ENCODE measurements at regions not wholly inside any gene's neighbourhood (a gene's known extent, or its start where the extent isn't known, plus 50 kb on each side); places are given as distances from the start of the nearest gene placed in this dataset.
"Not testable (repeated sequence)": the region's sequence is repeated elsewhere in the genome, so short reads cannot be mapped to it uniquely, and the experiment has no call there.

DNA sequence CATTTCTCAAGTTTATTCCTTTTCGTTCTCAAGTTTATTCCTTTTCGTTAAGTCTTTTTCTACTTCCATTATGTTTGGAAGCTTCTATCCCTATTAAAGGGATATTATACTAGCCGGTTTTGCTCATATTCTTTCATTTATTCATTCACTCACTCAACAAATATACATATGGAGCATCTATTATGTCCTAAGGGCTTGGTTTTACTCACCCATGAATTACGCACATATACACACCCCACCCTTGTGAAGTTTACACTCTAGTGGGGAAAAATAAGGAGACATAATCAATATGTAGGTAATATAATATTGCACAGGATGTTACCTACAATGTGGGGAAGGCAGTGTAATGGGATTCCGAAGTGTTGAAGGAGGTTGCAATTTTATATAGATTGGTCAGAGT, 90.5 kb downstream of the ACTL7B start:
- no peak for DNase-seq (ENCODE audit: low read depth)

DNA sequence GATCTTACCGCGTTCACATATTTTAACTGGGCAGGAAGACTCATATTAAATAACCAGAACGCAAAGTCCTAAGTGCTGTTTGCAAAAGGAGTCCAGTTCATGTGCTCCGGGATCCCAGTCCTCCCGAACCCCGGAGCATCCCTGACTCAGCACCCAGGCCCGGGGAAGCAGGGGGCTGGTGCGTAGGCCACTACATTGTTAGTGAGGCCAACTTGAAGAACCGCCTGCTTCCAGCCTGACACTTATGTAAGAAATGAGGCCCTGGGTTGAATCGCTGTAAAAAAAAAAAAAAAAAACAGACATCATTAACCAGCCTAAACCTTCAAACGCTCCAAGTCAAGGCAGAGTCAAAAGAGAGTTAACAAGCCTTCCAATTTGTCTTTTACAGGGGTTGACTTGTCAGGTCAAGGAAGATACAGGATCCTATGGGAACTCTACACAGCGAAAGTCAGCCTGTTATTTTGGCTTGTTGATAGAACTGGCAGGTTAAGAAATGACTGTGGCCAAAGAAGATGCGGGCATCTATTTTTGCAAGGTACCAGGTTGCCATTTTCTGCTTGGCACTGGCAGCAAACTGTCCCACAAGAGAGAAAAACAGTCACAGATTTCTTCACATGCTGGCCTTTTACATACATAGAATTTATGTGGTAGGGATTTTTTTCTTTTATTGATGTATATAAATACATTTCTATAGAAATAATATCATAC, 93.3 kb downstream of the ACTL7B start:
- no peak for DNase-seq (ENCODE audit: low read depth)

DNA sequence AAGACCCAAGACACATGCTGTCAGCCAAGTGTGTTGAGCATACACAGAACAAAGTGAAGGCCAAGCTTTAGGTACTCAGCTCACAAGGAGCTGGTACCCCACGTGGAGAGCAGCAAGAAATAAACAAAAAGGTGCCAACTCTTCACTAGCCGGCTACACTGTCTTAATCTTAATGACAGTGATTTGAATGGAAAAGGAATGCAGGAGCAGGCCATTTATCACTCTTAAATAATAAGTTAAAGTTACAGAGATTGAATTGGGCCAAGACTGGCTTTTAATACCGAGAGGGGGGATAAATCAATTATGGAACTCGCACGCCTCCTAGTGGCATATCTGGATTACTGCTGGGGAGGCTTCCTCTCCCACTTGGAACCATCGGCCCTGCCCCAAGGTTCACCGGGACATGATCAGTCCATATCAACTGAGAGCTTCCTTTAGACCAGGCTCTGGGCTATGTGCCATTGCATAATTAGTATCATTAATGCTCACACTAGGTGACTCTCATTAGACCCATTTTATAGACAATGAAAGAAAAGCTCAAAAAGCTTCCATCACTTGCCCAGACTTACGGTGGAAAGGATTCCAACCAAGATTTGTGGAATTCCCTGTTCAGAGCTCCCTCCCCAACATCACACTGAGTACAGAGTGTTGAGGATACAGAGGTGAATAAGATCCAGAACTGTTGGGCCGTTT, 94.0 kb downstream of the ACTL7B start:
- peak; percentile 6 for DNase-seq (ENCODE audit: low read depth)

DNA sequence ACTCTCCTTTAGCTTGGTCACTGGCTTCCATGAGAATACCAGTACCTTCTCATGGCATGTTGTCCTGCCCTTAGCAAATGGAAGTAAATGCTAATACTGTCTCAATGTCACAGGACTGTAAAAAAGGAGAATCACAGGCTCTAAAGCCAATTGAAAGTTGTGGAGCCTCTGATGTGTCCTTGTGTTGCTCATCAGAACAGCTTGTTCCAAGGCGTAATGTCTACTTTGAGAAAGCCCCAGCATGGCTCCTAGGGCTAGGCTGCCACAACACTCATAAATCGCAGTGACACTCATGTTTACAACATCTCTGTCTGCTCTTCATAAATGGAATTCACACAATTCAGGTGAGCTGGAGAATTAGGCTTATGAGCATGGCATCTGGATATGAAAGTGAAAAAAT, 94.9 kb downstream of the ACTL7B start:
- DNase-seq (ENCODE audit: low read depth) = no peak

DNA sequence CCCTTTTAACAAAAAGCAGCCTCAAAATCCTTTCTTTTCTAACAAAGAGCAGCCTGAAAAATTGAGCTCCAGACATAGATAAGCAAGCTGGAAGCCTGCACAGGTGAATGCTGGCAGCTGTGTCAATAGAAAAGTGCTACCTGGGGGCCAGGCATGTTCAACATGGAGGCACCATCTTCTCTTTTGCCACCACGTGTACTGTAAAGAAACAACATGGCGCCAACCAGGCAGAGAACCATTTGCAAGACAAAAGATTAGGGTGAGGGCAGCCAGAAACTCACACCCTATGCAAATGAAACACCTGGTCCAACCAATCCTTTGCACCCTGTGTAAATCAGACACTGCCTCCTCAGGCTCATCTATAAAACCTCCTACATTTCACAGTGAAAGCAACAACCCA, 96.0 kb downstream of the ACTL7B start:
- no peak for DNase-seq (ENCODE audit: low read depth)

DNA sequence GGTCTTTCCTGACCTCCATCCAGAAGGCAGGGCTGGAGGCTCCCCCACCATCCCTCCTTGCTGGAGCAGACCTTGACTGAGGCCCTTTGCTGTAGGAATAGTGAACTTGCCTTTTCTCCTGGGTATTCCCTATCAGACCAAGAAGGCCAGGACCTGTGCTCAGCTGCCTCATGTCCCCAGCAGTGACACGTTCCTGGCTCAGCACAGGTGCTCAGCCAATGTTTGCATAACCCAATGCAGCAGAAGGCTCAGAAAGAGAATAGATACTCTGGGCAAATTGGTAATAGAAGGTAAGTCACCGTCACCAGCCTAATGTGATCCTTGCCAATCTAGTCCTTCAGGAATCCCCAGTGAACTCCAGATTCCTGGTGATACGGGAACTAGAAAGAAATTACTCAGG, 96.4 kb downstream of the ACTL7B start:
- no peak for DNase-seq (ENCODE audit: low read depth)

DNA sequence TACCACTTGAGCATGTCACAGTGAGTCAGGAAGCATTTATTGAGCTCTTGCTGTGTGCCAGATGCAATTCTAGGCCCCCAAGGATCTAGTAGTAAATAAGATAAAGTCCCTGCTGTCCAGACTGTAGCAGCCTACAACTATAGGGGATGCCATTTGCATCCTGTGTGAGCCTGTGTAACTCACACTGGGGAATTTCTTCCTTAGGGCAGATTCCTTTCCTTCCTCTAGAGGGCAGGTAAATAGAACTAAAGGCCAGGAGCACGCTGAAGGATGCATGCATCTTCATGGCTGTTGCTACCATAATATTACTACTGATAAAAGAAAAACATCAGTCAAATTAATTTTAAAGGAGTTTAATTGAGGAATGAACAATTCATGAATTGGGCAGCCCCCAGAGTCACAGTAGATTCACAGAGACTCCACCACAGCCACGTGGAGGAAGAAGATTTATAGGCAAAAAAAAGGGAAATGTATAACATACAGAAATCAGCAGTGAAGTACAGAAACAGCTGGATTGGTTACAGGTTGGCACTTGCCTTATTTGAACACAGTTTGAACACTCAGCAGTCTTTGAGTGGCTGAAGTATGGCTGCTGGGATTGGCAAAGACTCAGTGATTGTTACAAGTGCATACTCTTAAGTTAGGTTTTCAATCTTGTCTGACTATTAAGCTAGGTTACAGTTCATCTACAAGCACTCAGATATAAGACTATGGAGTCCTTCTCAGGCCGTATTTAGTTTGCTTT, 98.9 kb downstream of the ACTL7B start:
- no peak for DNase-seq (ENCODE audit: low read depth)

DNA sequence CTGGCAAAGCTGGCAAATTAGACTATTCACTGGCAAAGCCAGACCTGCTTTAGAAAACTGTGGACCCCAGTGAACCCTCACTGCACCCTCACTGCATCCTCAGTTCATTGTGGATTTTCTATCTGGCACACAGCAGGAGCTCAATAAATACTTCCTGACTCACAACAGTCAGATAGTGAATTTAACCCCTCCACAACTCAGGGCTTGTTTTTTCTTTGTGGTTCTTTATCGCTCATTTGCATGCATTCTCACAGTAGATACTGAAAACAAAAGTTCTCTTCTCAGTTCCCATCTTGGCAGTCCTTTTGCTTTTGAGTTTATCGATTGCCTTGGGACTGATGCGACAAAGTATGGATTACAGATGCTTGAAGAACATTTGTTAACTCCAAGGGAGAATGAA, 99.8 kb downstream of the ACTL7B start:
- no peak for DNase-seq (ENCODE audit: low read depth)

DNA sequence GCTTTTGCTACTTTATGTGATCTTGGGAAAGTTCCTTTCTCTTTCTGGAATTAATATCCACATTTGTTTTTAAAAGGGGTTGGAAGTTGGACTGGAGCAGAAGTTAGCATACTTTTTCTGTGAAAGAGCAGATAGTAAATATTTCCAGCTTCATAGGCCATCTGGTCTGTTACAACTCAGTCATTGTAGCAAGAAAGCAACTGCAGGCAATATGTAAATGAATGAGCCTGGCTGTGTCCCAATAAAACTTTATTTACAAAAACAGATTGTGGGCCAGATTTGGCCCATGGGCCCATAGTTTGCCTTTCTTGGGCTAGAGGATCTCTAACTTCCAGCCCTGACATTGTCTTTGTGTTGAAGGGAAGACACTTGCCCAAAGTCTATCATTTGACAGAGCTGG, 104.4 kb downstream of the ACTL7B start:
- DNase-seq (ENCODE audit: low read depth) = no peak

DNA sequence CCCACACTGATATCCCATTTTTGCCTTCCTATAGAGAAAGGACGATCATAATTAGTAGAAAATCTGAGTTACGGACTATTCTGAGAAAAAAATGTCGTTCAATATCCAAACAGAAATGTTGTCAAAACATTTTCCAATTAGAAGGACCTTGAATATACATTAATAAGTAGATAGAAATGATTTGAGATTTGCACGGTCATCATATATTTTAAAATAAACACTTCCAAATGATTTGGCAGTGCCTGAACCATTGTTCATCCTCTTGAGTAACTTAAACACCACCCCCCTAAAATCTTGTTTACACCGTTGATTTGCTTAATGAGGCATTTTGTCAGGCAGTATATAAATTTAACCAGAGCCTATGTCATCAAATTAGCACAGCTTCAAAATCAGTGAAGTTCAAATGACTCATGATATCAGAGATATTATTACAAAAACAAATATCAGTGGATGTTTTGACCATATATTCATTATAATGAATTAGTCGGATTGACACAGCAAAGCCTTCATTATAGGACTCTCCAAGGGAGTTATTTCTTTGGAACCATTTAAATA, 105.0 kb downstream of the ACTL7B start:
- no peak for DNase-seq (ENCODE audit: low read depth)

DNA sequence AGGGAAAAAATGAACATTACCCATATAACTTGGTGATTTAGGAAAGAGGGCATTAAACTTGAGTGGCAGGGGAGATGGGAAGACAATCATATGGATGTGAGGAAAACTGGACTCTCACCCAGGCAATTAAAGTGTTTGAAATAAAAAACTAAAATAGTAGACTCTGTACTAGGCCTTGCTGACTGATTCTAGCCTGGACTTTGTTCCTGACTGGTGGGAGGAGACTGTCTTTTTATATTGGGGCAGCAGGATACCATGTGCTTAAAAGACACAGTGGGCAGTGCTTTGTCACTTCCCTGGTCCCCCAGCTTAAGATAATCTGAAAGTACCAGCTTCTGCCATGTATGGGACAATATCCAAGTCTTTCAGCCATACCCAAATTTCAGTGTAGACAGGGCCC, 107.0 kb downstream of the ACTL7B start:
- DNase-seq (ENCODE audit: low read depth) = no peak

DNA sequence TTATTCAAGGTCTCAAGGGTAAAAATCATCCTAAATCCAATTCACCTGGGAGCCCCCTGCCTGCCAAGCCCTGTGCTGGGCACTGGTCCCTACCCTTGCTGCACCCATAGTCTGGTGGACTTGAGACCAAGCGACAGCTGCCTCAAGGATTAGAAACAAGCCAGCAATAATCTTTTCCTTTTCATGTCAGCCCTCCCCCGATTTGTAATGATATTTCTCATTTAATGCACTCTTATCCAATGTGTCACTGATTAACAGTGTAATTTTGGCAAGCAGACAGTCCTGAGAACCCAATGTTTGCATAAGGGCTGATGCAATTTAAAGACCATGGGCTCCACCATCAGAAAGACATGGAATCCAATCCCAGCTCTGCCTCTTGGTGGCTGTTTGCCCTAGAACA, 108.9 kb downstream of the ACTL7B start:
- DNase-seq (ENCODE audit: low read depth) = no peak

DNA sequence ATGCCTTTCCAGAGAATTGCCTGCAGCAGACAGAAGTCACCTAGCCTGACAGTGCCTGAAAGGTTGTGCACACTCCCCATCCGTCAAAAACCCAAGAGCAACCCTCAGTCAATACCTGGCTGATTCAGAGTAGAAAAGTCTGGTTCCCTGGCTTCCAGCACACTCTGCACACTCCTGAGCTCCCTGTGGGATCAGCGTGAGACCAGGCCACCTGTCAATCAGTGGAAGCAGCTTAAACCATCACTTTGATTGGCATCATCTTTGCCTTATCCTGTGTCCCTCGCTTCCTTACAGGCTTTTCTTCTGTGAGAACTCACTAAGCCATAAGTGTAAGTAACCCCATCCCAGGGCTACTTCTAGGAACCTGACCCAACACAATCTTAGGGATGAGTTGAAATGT, 109.8 kb downstream of the ACTL7B start:
- DNase-seq (ENCODE audit: low read depth) = no peak

DNA sequence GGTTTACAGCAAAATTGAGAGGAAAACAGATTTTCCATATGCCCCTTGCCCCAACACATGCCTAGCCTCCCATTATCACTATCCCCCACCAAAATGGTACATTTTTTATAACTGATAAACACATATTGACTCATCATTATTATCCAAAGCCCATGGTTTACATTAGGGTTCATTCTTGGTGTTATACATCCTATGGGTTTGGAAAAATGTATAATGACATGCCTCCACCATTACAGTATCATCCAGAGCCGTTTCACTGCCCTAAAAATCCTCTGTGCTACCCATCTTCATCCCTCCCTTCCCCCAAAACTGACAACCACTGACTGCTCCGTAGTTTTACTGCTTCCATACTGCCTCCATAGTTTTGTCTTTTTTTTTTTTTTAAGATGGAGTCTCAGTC, 111.1 kb downstream of the ACTL7B start:
- DNase-seq (ENCODE audit: low read depth) = no peak

DNA sequence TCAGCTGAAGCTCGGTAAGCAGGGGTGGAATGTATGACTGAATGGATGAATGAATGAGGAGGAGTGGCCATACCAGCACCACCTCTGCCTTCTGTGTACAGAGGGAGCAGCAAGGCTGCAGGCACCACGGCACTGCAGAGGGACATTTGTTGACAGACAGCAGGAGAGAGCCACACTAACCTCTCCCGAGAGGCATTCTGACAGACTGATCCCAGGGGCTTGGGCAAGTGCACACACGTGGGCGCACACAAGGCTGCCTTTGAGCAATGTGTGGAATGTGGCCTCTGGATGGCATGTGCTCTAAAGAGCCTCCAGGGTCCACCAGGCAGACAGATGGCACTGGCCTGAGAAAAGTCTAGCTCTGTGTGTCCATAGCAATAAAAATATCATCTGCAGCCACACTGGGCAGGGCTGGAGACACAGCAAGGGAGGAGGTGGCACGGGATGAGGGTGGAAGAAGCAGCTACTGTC, 111.8 kb downstream of the ACTL7B start:
- DNase-seq (ENCODE audit: low read depth) = no peak

DNA sequence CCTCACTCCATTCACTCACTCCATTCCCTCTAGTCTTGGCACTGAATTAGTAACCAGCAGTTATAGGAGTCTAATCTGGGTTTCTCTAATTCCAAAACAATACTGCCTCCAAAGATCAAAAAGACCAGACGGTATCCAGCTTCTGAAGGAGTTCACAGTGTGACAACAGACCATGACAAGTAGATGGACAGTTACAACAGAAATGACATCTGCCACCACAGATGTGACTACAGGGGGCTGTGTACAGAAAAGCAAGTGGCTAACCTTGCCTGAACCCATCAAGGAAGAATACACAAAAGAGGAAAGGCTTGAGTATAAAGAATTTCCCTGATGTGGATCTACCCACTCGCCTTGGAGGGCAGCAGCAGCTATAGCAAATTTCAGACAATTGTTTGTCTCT, 112.4 kb downstream of the ACTL7B start:
- DNase-seq (ENCODE audit: low read depth) = no peak

DNA sequence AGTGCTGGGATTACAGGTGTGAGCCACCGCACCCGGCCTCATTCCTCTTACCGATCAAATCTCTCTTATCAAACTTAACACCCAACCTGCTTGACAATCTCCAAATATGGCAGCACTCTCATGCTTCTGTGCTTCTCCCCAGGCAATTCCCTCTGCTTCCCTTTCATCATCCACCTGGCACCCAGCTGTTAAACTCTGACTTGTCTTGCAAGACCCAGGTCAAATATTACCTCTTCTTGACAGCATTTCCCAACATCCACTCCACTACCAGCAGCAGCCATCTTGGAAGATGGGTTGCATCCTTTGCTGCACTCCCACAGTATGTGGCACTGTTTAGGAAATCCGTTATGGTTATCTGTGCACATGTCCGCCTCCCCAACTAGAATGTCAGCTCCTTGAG, 113.6 kb downstream of the ACTL7B start:
- no peak for DNase-seq (ENCODE audit: low read depth)

DNA sequence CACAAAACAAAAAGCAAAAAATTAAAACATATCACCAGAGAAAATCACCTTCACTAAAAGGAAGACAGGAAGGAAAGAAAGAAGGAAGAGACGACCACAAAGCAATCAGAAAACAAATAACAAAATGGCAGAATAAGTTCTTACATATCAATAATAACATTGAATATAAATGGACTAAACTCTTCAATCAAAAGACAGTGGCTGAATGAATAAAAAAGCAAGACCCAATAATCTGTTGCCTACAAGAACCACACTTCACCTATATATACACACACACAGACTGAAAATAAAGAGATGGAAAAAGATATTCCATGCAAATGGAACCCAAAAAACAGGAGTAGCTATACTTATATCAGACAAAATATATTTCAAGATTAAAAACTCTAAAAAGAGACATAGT, 124.5 kb downstream of the ACTL7B start:
- not testable (repeated sequence) for DNase-seq (ENCODE audit: low read depth)

DNA sequence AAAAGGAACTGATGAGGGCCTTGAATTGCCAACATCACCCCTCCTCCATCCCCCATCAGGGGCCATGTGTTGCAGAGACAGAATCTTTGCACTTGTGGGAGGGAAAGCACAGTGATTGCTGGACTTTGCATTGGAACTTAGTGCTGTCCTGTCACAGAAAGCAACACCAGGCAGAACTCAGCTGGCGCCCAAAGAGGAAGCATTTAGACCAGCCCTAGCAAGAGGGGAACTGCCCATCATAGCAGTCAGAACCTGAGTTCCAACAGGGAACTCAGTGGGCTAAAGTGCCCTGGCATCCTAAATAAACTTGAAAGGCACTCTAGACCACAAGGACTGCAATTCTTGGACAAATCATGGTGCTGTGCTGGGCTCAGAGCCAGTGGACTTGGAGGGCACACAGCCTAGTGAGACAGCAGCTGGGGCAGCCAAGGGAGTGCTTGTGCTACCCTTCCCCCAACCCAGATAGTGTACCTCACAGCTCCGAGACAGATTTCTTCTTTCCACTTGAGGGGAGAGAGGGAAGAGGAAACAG, 128.1 kb downstream of the ACTL7B start:
- no peak for DNase-seq (ENCODE audit: low read depth)

DNA sequence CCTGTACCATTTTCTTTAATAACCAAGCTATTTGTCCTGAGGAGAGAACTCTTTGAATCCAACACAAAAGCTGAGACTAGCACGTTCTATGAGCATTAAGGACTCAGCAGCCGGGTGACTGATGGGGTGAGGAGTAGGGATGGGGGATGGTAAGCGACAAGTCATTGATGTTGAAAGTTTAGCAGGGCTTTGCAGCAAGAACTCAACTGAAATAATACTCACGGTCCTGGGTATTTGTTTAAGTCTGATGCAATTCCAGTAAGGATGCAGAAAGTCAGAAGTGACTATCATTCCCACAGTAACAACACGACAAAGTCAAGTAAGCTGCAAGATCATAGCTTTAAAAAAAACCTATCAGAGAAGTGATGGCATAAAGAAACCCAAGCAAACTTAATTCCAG, 131.1 kb downstream of the ACTL7B start:
- DNase-seq (ENCODE audit: low read depth) = no peak

DNA sequence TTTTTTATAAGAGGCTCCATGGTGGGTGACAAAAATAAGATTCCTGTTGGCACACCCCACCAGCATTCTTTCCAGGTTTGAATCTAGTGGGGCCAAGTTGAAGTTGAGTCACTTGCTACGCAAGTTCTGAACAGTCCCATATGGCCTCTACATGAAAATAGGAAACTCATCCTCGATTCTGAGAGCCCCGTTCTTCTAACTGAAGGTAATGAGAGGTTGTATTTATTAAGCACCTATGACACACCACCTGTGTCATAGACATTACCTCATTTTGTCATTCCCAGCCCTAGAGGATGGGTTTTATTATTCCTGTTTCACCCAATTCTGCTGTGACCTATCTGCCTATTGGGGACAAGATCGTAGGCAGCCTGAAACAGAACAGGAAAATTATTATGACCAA, 131.7 kb downstream of the ACTL7B start:
- no peak for DNase-seq (ENCODE audit: low read depth)

DNA sequence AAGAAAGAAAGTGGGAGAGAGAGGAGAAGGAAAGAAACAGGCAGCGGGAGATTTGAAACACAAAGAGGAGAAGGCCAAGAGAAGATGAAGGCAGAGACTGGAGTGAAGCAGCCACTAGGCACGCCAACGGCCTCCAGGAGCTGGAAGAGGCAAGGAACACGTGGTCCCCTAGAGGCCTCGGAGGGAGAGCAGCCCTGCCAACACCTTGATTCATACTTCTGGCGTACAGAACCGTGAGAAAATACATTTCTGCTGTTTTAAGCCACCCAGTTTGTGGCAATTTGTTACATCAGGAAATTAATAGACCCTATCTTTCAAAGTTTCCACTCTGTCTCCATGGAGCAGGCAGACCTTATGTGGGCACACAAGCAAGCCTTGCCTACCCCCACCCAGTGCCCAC, 133.4 kb downstream of the ACTL7B start:
- no peak for DNase-seq (ENCODE audit: low read depth)

DNA sequence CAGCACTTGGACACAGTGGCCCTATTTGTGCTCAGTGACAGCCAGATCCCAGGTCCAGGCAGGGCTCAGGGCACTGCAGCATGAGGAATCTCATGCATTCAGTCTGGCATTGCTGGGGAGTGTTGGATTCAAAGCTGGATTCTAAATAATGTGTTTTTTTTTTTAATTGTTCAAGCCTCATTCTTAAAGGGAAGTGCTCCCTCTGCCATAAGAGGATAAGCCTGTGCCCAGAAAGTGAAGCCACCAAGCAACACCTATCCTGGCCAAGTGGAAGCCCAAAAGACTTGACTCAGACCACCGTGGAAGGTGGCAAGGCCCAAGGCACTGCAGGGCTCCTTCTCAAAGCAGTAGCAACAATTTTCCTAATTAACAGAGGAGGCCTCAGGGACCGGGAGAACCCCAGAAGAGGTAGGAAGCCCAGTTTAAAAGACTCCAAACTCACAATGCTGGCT, 135.6 kb downstream of the ACTL7B start:
- no peak for DNase-seq (ENCODE audit: low read depth)
